Ovary (tissue), 3 donors: ENCODE measurements at regions not wholly inside any gene's neighbourhood (a gene's known extent, or its start where the extent isn't known, plus 50 kb on each side); places are given as distances from the start of the nearest gene placed in this dataset.

Experiments
- POLR2A ChIP-seq: fragments of 450-650 bp; IDR thresholded peaks from one replicate; pipeline ENCODE4 v1.6.1; 2017; ENCODE audit warnings: antibody characterized with exemption, mild to moderate bottlenecking, moderate library complexity
- TF ChIP-seq, protein P1 (sequence below), 3 donors: fragments of 450-650 bp in 2 of 3; fragments of 200-600 bp in 1 of 3; IDR thresholded peaks; one replicate each; pipeline versions ENCODE4 v1.5.1 to v1.8.0; 2016 to 2022; ENCODE audit warnings: antibody characterized with exemption in 3 of 3, mild to moderate bottlenecking in 1 of 3
- donor health status: DM: no; HTN: no; CAD: no.

DNA sequence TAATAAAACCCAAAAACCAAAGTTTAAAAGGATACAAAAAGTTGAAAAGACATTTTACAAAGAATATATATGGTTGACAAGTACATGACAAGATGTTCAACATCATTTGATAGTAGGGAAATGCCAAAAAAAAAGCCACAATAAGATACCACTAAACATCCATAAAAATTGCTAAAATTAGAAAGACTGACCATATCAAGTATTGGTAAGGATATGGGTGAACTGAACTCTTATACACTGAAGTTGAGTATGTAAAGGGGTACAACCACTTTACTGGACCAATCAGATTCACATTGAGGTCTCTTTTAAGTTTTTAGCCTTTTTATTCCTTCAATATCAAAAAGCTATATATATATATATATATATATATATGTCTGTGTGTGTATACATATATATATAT, 190.5 kb upstream of the P2RY1 start:
- no peak for TF ChIP-seq POLR2A
- TF ChIP-seq, protein P1, sequence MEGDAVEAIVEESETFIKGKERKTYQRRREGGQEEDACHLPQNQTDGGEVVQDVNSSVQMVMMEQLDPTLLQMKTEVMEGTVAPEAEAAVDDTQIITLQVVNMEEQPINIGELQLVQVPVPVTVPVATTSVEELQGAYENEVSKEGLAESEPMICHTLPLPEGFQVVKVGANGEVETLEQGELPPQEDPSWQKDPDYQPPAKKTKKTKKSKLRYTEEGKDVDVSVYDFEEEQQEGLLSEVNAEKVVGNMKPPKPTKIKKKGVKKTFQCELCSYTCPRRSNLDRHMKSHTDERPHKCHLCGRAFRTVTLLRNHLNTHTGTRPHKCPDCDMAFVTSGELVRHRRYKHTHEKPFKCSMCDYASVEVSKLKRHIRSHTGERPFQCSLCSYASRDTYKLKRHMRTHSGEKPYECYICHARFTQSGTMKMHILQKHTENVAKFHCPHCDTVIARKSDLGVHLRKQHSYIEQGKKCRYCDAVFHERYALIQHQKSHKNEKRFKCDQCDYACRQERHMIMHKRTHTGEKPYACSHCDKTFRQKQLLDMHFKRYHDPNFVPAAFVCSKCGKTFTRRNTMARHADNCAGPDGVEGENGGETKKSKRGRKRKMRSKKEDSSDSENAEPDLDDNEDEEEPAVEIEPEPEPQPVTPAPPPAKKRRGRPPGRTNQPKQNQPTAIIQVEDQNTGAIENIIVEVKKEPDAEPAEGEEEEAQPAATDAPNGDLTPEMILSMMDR (IDR thresholded peaks at IDR 0.05): no peak
